ENCODE measurements at regions not wholly inside any gene's neighbourhood (a gene's known extent, or its start where the extent isn't known, plus 50 kb on each side); places are given as distances from the start of the nearest gene placed in this dataset.
"Not testable (repeated sequence)": the region's sequence is repeated elsewhere in the genome, so short reads cannot be mapped to it uniquely, and the experiment has no call there.

DNA sequence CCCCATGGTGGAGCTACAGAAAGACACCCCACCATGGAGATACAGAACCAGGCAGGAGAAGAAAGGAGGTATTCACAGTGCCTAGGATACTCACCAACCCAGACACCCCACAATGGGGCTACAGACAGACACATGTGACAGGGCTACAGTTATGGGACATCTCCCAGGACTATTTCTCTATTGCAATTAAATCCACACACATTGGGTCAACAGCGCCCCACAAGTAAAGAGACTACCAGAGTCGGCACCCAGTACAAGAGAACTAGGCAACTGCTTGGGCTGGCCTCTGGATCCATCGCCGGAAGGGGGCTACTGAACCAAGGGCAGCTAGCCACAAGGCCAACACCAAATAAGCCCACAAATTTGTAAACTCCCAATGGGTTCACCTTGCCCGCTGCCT is 310.1 kb upstream of the NCKAP5 start:
- no peaks in the 10 kb centered on the region for H3K36me3 Mint-ChIP-seq (ENCODE audit: insufficient read depth, unreplicated experiment)
- CTCF ChIA-PET = no interaction called here
- Histone ChIP-seq H3K4me1 (no peaks in the 10 kb centered on the region), H3K27me3 (replicated peaks; ENCODE audit: control insufficient read depth, insufficient read depth, low read length) (no peaks in the 10 kb centered on the region; the same call in 1 of the 2 replicates), H3K9me3 (no peaks in the 10 kb centered on the region), H3K4me3 (ENCODE audit: low read depth, low read length) (no peak overlapping the region), H3K36me3 (ENCODE audit: control insufficient read depth, insufficient read depth, low read length) (no peaks in the 10 kb centered on the region)
- intact Hi-C loops (cut with micrococcal nuclease; ENCODE audit: unreplicated experiment) = no loop called here
- DNase-seq = no peak
- POLR2A ChIA-PET = no interaction called here
- TF ChIP-seq, protein P1, sequence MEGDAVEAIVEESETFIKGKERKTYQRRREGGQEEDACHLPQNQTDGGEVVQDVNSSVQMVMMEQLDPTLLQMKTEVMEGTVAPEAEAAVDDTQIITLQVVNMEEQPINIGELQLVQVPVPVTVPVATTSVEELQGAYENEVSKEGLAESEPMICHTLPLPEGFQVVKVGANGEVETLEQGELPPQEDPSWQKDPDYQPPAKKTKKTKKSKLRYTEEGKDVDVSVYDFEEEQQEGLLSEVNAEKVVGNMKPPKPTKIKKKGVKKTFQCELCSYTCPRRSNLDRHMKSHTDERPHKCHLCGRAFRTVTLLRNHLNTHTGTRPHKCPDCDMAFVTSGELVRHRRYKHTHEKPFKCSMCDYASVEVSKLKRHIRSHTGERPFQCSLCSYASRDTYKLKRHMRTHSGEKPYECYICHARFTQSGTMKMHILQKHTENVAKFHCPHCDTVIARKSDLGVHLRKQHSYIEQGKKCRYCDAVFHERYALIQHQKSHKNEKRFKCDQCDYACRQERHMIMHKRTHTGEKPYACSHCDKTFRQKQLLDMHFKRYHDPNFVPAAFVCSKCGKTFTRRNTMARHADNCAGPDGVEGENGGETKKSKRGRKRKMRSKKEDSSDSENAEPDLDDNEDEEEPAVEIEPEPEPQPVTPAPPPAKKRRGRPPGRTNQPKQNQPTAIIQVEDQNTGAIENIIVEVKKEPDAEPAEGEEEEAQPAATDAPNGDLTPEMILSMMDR (IDR thresholded peaks at IDR 0.05; ENCODE audit: insufficient read depth in 1 of 2, low read depth in 1 of 2, low read length in 1 of 2, severe bottlenecking in 1 of 2, unreplicated experiment in 1 of 2) = no peak
- no TSS peak for BruUV-seq (replicated peaks)
- peaks cover 15% of the 10 kb centered on the region for H3K27me3 Mint-ChIP-seq (ENCODE audit: insufficient read depth, unreplicated experiment)
- no peaks in the 10 kb centered on the region for H3K4me1 Mint-ChIP-seq (ENCODE audit: low read depth, unreplicated experiment)
- no peak overlapping the region for H3K27ac Mint-ChIP-seq (ENCODE audit: unreplicated experiment)
- no peak overlapping the region for H3K4me3 Mint-ChIP-seq (ENCODE audit: unreplicated experiment)
- no peaks in the 10 kb centered on the region for H3K9me3 Mint-ChIP-seq (ENCODE audit: unreplicated experiment)

DNA sequence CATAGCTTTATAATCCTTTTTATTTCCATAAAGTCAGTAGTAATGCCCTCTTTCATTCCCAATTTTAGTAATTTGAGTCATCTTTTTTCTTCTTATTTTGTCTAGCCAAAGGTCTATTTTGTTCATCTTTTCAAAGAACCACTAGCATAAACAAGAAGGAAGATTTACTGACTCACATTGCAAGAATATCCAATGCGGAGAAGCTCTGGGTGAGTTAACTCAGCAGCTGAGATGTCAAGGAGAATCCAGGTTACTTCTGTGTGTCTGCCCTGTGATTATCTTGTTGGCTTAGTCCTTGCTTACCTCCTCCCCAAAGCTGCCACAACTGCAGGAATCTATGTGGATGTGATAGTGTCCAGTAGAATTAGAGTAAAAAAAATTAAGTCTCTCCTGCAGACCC is 311.4 kb upstream of the NCKAP5 start:
- Mint-ChIP-seq H3K4me3 (ENCODE audit: unreplicated experiment) (no peak overlapping the region), H3K36me3 (ENCODE audit: insufficient read depth, unreplicated experiment) (no peaks in the 10 kb centered on the region), H3K27ac (ENCODE audit: unreplicated experiment) (no peak overlapping the region), H3K4me1 (ENCODE audit: low read depth, unreplicated experiment) (peaks cover under 1% of the 10 kb centered on the region), H3K9me3 (ENCODE audit: unreplicated experiment) (no peaks in the 10 kb centered on the region), H3K27me3 (ENCODE audit: insufficient read depth, unreplicated experiment) (peaks cover 15% of the 10 kb centered on the region)
- no peak overlapping the region for H3K4me3 ChIP-seq (ENCODE audit: low read depth, low read length)
- ChIA-PET POLR2A (no interaction called here), CTCF (no interaction called here)
- no peaks in the 10 kb centered on the region; the same call in 1 of the 2 replicates for H3K27me3 ChIP-seq (replicated peaks; ENCODE audit: control insufficient read depth, insufficient read depth, low read length)
- no TSS peak for BruUV-seq (replicated peaks)
- intact Hi-C loops (cut with micrococcal nuclease; ENCODE audit: unreplicated experiment) = loop anchor here (10.0 kb wide), 2 partner anchors 125 to 205 kb away; no protein-coding TSS in a partner anchor
- H3K9me3 ChIP-seq = no peaks in the 10 kb centered on the region
- no peaks in the 10 kb centered on the region for H3K36me3 ChIP-seq (ENCODE audit: control insufficient read depth, insufficient read depth, low read length)
- TF ChIP-seq, protein P1 (IDR thresholded peaks at IDR 0.05; ENCODE audit: insufficient read depth in 1 of 2, low read depth in 1 of 2, low read length in 1 of 2, severe bottlenecking in 1 of 2, unreplicated experiment in 1 of 2) = no peak
- H3K4me1 ChIP-seq = no peaks in the 10 kb centered on the region
- no peak for DNase-seq

DNA sequence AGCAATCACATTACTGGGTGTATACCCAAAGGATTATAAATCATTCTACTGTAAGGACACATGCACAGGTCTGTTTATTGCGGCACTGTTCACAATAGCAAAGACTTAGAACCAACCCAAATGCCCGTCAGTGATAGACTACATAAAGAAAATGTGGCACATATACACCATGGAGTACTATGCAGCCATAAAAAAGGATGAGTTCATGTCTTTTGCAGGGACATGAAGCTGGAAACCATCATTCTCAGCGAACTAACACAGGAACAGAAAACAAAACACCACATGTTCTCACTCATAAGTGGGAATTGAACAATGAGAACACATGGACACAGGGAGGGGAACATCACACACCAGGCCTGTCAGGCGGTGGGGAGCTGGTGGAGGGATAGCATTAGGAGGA is 313.9 kb upstream of the NCKAP5 start:
- H3K27ac Mint-ChIP-seq (ENCODE audit: unreplicated experiment); H3K36me3 Mint-ChIP-seq (ENCODE audit: insufficient read depth, unreplicated experiment); H3K4me3 Mint-ChIP-seq (ENCODE audit: unreplicated experiment); H3K36me3 ChIP-seq (ENCODE audit: control insufficient read depth, insufficient read depth, low read length); POLR2A ChIA-PET; BruUV-seq (replicated peaks); H3K4me3 ChIP-seq (ENCODE audit: low read depth, low read length); CTCF ChIA-PET; H3K9me3 ChIP-seq; H3K27me3 ChIP-seq (replicated peaks; ENCODE audit: control insufficient read depth, insufficient read depth, low read length); DNase-seq; H3K9me3 Mint-ChIP-seq (ENCODE audit: unreplicated experiment): not testable (repeated sequence)
- peaks cover 13% of the 10 kb centered on the region for H3K4me1 ChIP-seq
- Mint-ChIP-seq H3K27me3 (ENCODE audit: insufficient read depth, unreplicated experiment) (peaks cover 13% of the 10 kb centered on the region), H3K4me1 (ENCODE audit: low read depth, unreplicated experiment) (peaks cover 15% of the 10 kb centered on the region)
- intact Hi-C loops (cut with micrococcal nuclease; ENCODE audit: unreplicated experiment) = loop anchor here (10.0 kb wide), 2 partner anchors 123 to 203 kb away; no protein-coding TSS in a partner anchor
